ENCODE measurements at regions not wholly inside any gene's neighbourhood (a gene's known extent, or its start where the extent isn't known, plus 50 kb on each side); places are given as distances from the start of the nearest gene placed in this dataset.

DNA sequence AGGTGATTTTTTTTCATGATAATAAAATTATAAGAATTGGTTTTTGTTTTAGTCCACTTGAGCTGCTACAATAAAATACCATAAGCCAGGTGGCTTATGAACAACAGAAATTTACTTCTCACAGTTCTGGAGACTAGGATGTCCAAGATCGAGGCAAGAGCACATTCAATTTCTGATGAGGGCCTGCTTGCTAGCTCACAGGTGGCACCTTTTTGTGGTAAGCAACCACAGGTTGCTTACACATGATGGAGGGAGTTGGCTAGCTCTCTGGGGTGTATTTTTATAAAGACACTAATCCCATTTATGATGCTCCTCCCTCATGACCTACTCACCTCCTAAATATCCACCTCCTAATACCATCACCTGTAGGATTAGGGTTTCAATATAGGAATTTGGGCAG is 1248.5 kb upstream of the TENM3 start:
- H3K36me3 ChIP-seq, result no peaks in the 10 kb centered on the region
- TF ChIP-seq CTCF (IDR thresholded peaks at IDR 0.05 in 8 of 11, conservative IDR thresholded peaks at IDR 0.05 in 3 of 11) (no peak), POLR2A (IDR thresholded peaks at IDR 0.05) (no peak), POLR2AphosphoS5 (IDR thresholded peaks at IDR 0.05) (no peak)
- no peak for DNase-seq
- H3K9me3 ChIP-seq, result peaks cover 0 to 2% (median 0%) of the 10 kb centered on the region in 8 donors
- H3K27ac ChIP-seq, result no peak overlapping the region
- intact Hi-C loops (cut with DNase I; ENCODE audit: low total_unique reads), result no loop called here
- H3K4me3 ChIP-seq, result no peak overlapping the region
- H3K27me3 ChIP-seq (replicated peaks in 1 of 7), result no peaks in the 10 kb centered on the region
- 68 to 89% (median 77%) methylated on average over 1 of the region's 1 CpG for WGBS, 5 donors
- H3K4me1 ChIP-seq, result no peaks in the 10 kb centered on the region

DNA sequence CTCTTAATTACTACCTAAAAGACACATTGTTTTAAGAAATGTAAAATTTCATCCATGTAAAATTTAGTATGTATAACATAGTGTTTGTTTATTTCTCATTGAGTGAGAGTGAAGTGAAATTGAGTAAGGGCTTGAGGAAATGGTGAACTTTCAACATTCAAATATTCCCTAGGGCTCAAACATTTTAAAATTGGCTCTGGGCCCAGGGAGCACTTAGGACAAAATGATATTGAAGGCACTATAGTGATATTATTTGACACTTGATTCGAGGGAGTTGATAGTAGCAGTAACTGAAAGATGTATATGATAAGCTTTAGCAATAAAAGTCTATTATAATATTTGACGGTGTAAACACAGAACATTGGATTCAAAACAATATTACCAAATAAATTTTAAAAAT is 1244.0 kb upstream of the TENM3 start:
- no peaks in the 10 kb centered on the region for H3K27me3 ChIP-seq (replicated peaks in 1 of 7)
- no peak overlapping the region for H3K4me3 ChIP-seq
- H3K9me3 ChIP-seq, result peaks cover 0 to 11% (median 0%) of the 10 kb centered on the region in 8 donors
- no peak for DNase-seq
- H3K4me1 ChIP-seq, result no peaks in the 10 kb centered on the region
- TF ChIP-seq CTCF (IDR thresholded peaks at IDR 0.05 in 8 of 11, conservative IDR thresholded peaks at IDR 0.05 in 3 of 11), result no peak
- no peak for TF ChIP-seq POLR2A (IDR thresholded peaks at IDR 0.05)
- no peak for TF ChIP-seq POLR2AphosphoS5 (IDR thresholded peaks at IDR 0.05)
- intact Hi-C loops (cut with DNase I; ENCODE audit: low total_unique reads), result no loop called here
- no peak overlapping the region for H3K27ac ChIP-seq
- 24 to 33% (median 30%) methylated on average over 2 of the region's 2 CpGs for WGBS, 5 donors
- H3K36me3 ChIP-seq, result no peaks in the 10 kb centered on the region

DNA sequence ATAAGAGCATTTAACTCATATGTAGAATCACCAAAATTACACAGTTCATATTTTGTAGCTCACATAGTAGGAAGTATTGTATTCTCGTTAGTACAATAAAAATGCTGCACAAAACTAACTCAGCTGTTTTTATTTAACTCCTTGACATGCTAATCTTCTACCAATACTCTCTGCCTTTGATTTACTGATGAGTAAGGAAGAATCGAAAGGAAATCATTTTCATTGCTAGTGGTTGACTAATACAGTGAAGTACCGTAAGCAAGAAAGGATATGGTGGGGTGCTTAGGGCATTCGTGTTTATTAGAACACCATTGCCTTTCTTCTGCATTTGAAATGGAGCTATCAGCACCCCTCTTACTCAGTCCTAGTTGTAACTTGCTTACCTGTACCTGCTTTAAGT is 1239.1 kb upstream of the TENM3 start:
- no peak for DNase-seq
- Histone ChIP-seq H3K27me3 (replicated peaks in 1 of 7) (no peaks in the 10 kb centered on the region), H3K4me3 (no peak overlapping the region), H3K36me3 (no peaks in the 10 kb centered on the region), H3K4me1 (no peaks in the 10 kb centered on the region), H3K27ac (no peak overlapping the region), H3K9me3 (peaks cover 0 to 9% (median 0%) of the 10 kb centered on the region in 8 donors)
- 86 to 94% (median 90%) methylated on average over 4 of the region's 4 CpGs for WGBS, 5 donors
- intact Hi-C loops (cut with DNase I; ENCODE audit: low total_unique reads), result no loop called here
- TF ChIP-seq POLR2A (IDR thresholded peaks at IDR 0.05) (no peak), CTCF (IDR thresholded peaks at IDR 0.05 in 8 of 11, conservative IDR thresholded peaks at IDR 0.05 in 3 of 11) (no peak), POLR2AphosphoS5 (IDR thresholded peaks at IDR 0.05) (no peak)

DNA sequence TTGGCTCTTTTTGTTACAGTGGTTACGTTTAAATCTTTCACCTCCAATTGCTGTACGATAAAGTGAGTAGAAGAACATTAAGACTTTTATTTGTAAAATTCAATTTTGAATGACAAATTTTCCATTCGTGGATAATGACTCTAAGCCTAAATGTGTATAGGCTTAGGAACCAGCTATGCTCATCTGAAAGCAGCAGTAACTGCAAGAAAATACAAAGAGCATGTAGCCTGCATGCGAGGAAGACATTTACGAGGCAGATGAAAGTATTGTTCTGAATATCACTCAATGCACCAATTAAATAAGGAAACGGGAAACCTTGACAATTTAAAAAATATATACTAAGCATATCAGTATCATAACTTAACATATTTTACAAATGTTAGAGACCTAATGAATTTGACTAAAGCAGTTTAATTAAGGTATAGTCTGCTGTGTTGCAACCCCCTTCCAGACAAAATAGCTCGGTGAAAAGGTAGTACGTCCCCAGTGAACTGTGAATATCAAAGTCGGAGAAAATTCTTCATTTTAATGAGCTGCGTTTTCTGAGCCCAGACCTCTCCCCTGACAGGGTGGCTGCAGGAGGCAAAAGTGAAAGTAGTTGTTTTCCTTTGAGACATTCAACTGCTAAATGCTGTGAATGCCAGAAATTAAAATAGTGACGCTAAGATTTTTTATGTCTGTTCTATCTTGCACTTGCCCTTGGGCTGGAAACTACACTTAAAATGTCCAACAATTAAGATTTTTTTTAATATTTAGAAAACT is 1236.5 kb upstream of the TENM3 start:
- no peak for DNase-seq
- H3K9me3 ChIP-seq, result peaks cover 0 to 9% (median 0%) of the 10 kb centered on the region in 8 donors
- no peaks in the 10 kb centered on the region for H3K36me3 ChIP-seq
- no peaks in the 10 kb centered on the region for H3K27me3 ChIP-seq (replicated peaks in 1 of 7)
- no peak for TF ChIP-seq CTCF (IDR thresholded peaks at IDR 0.05 in 8 of 11, conservative IDR thresholded peaks at IDR 0.05 in 3 of 11)
- no peak for TF ChIP-seq POLR2AphosphoS5 (IDR thresholded peaks at IDR 0.05)
- TF ChIP-seq POLR2A (IDR thresholded peaks at IDR 0.05), result no peak
- H3K4me1 ChIP-seq, result no peaks in the 10 kb centered on the region
- WGBS, 5 donors, result 39 to 56% (median 51%) methylated on average over 11 of the region's 11 CpGs
- intact Hi-C loops (cut with DNase I; ENCODE audit: low total_unique reads), result no loop called here
- H3K27ac ChIP-seq, result no peak overlapping the region
- peak overlapping the region in 2 of 8 donors; percentile 16 to 21 for H3K4me3 ChIP-seq
